ENCODE measurements at regions not wholly inside any gene's neighbourhood (a gene's known extent, or its start where the extent isn't known, plus 50 kb on each side); places are given as distances from the start of the nearest gene placed in this dataset.

DNA sequence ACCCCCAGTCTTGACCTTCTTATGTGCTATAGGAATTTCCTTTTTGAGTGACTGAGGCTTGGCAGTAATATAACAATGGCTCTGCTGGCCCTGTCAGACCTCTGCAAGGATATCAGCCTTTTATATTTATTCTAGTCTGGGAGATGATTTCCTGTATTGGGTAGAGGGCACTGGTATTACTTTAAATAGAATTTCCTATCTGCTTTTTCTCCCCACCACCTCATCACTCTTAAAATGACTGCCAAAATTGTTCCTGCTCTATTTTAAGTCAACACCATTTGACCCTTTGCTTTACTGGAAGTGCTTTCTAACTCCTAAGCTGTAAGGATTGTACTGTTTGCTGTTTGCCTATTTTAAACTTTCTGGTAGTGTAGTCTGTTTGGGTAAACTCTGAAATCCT, 658.4 kb upstream of the FSHR start:
- no peak for DNase-seq (ENCODE audit: low read depth)
- no peak for TF ChIP-seq MYC (IDR thresholded peaks at IDR 0.05; ENCODE audit: low read depth, low read length)
- TF ChIP-seq, protein P1, sequence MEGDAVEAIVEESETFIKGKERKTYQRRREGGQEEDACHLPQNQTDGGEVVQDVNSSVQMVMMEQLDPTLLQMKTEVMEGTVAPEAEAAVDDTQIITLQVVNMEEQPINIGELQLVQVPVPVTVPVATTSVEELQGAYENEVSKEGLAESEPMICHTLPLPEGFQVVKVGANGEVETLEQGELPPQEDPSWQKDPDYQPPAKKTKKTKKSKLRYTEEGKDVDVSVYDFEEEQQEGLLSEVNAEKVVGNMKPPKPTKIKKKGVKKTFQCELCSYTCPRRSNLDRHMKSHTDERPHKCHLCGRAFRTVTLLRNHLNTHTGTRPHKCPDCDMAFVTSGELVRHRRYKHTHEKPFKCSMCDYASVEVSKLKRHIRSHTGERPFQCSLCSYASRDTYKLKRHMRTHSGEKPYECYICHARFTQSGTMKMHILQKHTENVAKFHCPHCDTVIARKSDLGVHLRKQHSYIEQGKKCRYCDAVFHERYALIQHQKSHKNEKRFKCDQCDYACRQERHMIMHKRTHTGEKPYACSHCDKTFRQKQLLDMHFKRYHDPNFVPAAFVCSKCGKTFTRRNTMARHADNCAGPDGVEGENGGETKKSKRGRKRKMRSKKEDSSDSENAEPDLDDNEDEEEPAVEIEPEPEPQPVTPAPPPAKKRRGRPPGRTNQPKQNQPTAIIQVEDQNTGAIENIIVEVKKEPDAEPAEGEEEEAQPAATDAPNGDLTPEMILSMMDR (IDR thresholded peaks at IDR 0.05; ENCODE audit: low read depth, low read length), result no peak
- TF ChIP-seq, protein P2, sequence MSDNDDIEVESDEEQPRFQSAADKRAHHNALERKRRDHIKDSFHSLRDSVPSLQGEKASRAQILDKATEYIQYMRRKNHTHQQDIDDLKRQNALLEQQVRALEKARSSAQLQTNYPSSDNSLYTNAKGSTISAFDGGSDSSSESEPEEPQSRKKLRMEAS (IDR thresholded peaks at IDR 0.05; ENCODE audit: low read depth, low read length), result no peak
- no peak for TF ChIP-seq POLR2A (IDR thresholded peaks at IDR 0.05; ENCODE audit: extremely low read depth, insufficient read length)
- no peak overlapping the region for H3K4me3 ChIP-seq (ENCODE audit: low read depth, low read length)

DNA sequence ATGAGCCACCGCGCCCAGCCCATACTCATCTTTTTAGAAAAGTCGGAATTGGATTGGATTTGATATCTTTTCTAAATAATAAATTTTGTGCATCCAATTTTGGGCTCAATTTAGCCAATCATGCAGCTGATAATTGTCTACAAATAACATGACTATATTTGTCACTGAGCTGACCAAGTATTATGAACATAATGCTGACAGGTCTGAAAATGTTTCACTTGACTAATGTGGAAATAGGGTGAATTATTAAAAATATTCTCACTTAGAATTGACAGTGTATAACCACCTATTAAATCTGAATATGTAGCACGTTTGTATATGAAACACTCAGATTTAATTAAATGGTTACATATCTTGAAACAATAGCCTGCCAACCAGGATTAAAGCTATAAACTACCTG, 657.2 kb upstream of the FSHR start:
- no peak for DNase-seq (ENCODE audit: low read depth)
- TF ChIP-seq POLR2A (IDR thresholded peaks at IDR 0.05; ENCODE audit: extremely low read depth, insufficient read length), result no peak
- TF ChIP-seq, protein P1 (IDR thresholded peaks at IDR 0.05; ENCODE audit: low read depth, low read length), result no peak
- TF ChIP-seq MYC (IDR thresholded peaks at IDR 0.05; ENCODE audit: low read depth, low read length), result no peak
- TF ChIP-seq, protein P2 (IDR thresholded peaks at IDR 0.05; ENCODE audit: low read depth, low read length), result no peak
- H3K4me3 ChIP-seq (ENCODE audit: low read depth, low read length), result no peak overlapping the region

DNA sequence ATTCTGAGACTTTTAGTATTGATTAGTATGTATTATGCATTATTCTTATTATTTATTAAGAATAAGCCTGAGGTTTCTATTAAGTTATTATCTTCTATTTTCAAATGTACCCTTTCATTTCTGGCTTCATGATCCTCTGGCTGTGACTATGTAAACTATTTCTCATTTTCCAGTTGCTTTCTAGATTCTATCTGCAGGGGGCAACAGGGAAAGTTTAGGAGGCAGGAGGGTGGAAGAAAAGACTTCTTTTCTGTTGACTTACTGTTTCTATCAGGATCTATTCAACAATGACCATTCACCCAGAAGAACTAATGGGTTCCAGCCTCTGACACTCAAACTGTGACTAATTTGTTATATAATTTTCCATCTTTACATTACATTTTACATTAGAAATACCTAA, 653.4 kb upstream of the FSHR start:
- no peak overlapping the region for H3K4me3 ChIP-seq (ENCODE audit: low read depth, low read length)
- TF ChIP-seq, protein P1 (IDR thresholded peaks at IDR 0.05; ENCODE audit: low read depth, low read length), result no peak
- TF ChIP-seq, protein P2 (IDR thresholded peaks at IDR 0.05; ENCODE audit: low read depth, low read length), result no peak
- TF ChIP-seq POLR2A (IDR thresholded peaks at IDR 0.05; ENCODE audit: extremely low read depth, insufficient read length) (no peak), MYC (IDR thresholded peaks at IDR 0.05; ENCODE audit: low read depth, low read length) (no peak)
- no peak for DNase-seq (ENCODE audit: low read depth)

DNA sequence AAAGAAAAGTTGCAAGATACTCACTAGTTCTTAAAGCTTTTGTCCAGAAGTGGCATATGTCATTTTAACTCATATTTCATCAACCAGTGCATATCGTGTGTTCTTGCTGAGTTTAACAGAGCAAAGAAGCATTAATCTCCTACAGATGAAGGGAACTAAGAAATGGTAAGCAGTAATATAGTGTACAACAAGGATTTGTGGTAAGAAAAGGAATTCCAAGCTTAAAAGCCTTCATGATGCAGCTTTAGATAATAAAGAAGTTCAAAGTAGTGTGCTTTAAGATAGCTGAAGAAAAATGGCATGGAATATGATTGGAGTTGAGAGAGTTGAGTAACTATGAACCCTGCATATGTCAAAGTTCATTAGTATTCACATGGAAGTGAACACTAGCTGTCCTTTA, 649.8 kb upstream of the FSHR start:
- TF ChIP-seq MYC (IDR thresholded peaks at IDR 0.05; ENCODE audit: low read depth, low read length) (no peak), POLR2A (IDR thresholded peaks at IDR 0.05; ENCODE audit: extremely low read depth, insufficient read length) (no peak)
- TF ChIP-seq, protein P2 (IDR thresholded peaks at IDR 0.05; ENCODE audit: low read depth, low read length), result no peak
- TF ChIP-seq, protein P1 (IDR thresholded peaks at IDR 0.05; ENCODE audit: low read depth, low read length), result no peak
- H3K4me3 ChIP-seq (ENCODE audit: low read depth, low read length), result no peak overlapping the region
- DNase-seq (ENCODE audit: low read depth), result no peak

DNA sequence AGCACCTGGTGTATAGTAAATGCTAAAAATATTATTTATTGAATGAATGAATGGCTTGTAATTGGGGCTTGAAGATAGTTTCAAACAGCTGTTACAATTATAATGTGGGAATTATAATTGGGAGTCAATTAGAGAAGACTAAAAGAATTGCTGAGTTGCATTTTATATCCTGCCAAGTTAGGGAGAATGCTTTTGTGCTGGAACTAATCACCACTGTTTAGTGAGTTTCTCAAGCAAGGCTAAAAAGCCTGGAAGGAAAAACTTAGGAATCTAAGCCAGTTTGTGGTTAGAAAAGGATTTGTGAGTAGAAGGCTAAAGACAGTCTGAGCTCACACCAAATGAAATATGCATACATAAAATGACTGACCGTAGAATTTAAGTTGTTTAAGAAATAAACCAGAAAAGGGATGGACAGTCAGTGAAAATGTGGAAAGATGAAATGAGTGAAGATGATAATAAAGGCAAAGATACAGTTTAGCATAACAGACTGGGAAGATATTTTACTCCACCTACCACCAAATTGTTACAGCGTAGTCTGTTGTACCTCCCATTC, 647.7 kb upstream of the FSHR start:
- no peak overlapping the region for H3K4me3 ChIP-seq (ENCODE audit: low read depth, low read length)

More for the DNA sequence above, 647.7 kb upstream of the FSHR start:
- DNase-seq (ENCODE audit: low read depth), result no peak
- TF ChIP-seq, protein P2 (IDR thresholded peaks at IDR 0.05; ENCODE audit: low read depth, low read length), result no peak
- no peak for TF ChIP-seq MYC (IDR thresholded peaks at IDR 0.05; ENCODE audit: low read depth, low read length)
- TF ChIP-seq POLR2A (IDR thresholded peaks at IDR 0.05; ENCODE audit: extremely low read depth, insufficient read length), result no peak
- TF ChIP-seq, protein P1 (IDR thresholded peaks at IDR 0.05; ENCODE audit: low read depth, low read length), result no peak
